ENCODE measurements at regions not wholly inside any gene's neighbourhood (a gene's known extent, or its start where the extent isn't known, plus 50 kb on each side); places are given as distances from the start of the nearest gene placed in this dataset.

DNA sequence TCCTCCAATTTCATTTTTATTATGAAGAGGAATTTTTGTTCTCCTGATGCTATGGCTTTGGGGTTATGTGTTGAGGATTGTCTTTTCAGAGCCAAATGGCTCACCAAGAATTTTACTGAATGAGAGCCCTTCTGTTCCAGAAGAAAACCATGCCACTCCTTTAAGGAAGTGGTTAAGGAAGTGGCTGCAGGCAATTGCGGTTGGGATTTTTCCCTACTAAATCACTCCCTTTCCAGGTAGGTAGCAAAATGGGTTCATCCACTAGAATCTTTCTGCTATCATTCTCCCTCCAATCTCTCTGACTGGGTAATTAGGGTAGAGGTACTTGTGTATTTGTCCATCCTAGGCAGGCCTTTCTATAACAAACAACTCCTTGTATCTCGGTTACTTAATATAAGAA, 163.1 kb downstream of the TTC8 start:
- TF ChIP-seq CEBPB (IDR thresholded peaks at IDR 0.05; ENCODE audit: low read depth, low read length) (no peak), RAD21 (IDR thresholded peaks at IDR 0.05; ENCODE audit: low read length) (no peak), POLR2A (IDR thresholded peaks at IDR 0.05; ENCODE audit: low read depth, low read length) (no peak)
- TF ChIP-seq, protein P1, sequence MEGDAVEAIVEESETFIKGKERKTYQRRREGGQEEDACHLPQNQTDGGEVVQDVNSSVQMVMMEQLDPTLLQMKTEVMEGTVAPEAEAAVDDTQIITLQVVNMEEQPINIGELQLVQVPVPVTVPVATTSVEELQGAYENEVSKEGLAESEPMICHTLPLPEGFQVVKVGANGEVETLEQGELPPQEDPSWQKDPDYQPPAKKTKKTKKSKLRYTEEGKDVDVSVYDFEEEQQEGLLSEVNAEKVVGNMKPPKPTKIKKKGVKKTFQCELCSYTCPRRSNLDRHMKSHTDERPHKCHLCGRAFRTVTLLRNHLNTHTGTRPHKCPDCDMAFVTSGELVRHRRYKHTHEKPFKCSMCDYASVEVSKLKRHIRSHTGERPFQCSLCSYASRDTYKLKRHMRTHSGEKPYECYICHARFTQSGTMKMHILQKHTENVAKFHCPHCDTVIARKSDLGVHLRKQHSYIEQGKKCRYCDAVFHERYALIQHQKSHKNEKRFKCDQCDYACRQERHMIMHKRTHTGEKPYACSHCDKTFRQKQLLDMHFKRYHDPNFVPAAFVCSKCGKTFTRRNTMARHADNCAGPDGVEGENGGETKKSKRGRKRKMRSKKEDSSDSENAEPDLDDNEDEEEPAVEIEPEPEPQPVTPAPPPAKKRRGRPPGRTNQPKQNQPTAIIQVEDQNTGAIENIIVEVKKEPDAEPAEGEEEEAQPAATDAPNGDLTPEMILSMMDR (conservative IDR thresholded peaks at IDR 0.05; ENCODE audit: low read depth, low read length) = no peak

All from IMR-90 (cell line).